GM12891 (cell line): ENCODE measurements at regions not wholly inside any gene's neighbourhood (a gene's known extent, or its start where the extent isn't known, plus 50 kb on each side); places are given as distances from the start of the nearest gene placed in this dataset.

Experiments
- DNase-seq: peaks from one replicate; pipeline ENCODE4 v3.0.0; 2011; ENCODE audit warnings: low spot score; ENCODE audit not compliant: insufficient read length
- FAIRE-seq: peaks from 2 replicates; lab custom pipeline; 2011; peaks lifted over from hg19 to GRCh38; lab: Jason Lieb, UNC
- PAX5 ChIP-seq: IDR thresholded peaks from 2 replicates; pipeline ENCODE4 v1.6.1; 2011; ENCODE audit warnings: low read length, moderate library complexity, mild to moderate bottlenecking; ENCODE audit not compliant: insufficient read depth, severe bottlenecking
- POLR2A ChIP-seq: IDR thresholded peaks from 2 replicates; pipeline ENCODE4 v1.6.1; 2011; ENCODE audit warnings: low read depth, low read length, control low read depth
- POLR2AphosphoS5 ChIP-seq: IDR thresholded peaks from 2 replicates; pipeline ENCODE4 v1.6.1; 2011; ENCODE audit warnings: low read depth, low read length, control low read depth
- POU2F2 ChIP-seq: IDR thresholded peaks from 2 replicates; pipeline ENCODE4 v1.6.1; 2011; ENCODE audit warnings: low read depth, mild to moderate bottlenecking, control low read depth, low read length, moderate library complexity
- SPI1 ChIP-seq: IDR thresholded peaks from 2 replicates; pipeline ENCODE4 v1.6.1; 2011; ENCODE audit warnings: low read depth, low read length, control low read depth
- TAF1 ChIP-seq: IDR thresholded peaks from 2 replicates; pipeline ENCODE4 v1.6.1; 2011; ENCODE audit warnings: low read depth, low read length, control low read depth

DNA sequence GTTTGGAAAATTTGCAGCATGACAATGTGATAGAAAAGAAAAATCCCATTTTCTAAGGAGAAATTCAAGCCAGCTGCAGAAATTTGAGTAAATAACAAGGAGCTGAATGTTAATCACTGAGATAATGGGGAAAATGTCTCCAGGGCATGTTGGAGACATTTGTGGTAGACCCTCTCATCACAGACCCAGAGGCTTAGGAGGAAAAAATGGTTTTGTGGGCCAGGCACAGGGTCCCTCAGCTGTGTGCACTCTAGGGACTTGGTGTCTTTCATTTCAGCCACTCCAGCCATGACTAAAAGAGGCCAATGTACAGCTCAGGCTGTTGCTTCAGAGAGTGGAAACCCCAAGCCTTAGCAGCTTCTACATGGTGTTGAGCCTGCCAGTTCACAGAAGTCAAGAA lies 111.4 kb upstream of the SYT10 start:
- DNase-seq: no peak
- no peak for FAIRE-seq
- TF ChIP-seq TAF1 (no peak), POLR2AphosphoS5 (no peak), POU2F2 (no peak), PAX5 (no peak), SPI1 (no peak), POLR2A (no peak)

DNA sequence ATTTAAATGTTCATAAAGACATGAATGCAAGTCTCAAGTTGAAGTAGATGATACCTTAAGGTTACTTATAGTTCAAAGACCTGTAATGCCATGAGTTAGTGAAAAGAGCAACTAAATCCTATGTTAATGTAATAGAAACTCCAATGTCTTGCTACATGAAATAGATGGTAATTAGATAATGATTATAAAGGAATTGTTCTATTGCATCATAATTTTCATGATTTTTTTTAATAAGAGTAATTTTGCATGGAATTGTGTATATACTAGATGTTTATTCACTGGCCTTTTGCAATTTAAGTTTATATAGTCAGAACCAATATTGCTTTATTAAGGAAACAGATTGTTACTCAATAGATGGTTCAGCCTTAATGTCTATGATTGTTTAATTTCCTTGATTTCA lies 115.5 kb upstream of the SYT10 start:
- FAIRE-seq (no peak), DNase-seq (no peak)
- TF ChIP-seq POU2F2 (no peak), SPI1 (no peak), TAF1 (no peak), POLR2A (no peak), PAX5 (no peak)

DNA sequence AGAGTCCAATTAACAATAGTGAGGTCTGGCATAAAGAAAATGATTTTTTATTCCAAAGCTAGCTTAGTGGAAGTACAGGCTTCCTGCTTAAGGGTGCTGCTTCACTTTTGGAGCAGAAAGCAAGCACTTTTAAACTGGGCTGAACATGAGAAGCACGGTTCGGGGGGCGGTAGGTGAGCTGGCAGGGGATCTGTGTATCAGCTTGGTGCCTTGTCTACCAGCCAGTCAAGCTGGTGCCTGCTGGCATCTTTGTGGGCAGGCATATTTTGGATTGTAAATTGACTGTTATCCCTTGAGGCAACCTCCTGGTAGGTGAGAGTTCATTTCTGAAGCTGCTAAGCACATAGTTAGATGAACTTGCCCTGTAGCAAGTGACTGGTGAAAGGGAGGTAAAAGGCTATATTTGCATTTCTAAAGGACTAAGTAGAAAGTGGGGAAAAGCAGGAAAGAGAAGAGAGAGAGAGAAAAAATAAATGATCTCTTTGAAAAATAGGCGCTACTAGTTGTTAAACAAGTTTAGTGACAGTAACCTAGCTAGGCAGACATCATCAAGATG lies 121.1 kb upstream of the SYT10 start:
- FAIRE-seq (no peak), DNase-seq (no peak)
- TF ChIP-seq PAX5: no peak
- TF ChIP-seq POU2F2: no peak
- no peak for TF ChIP-seq POLR2AphosphoS5
- TF ChIP-seq TAF1: no peak

- TF ChIP-seq POLR2A: no peak
- TF ChIP-seq POLR2AphosphoS5: no peak
- TF ChIP-seq SPI1: no peak
- TF ChIP-seq PAX5: no peak
- no peak for TF ChIP-seq POU2F2
- no peak for DNase-seq
- FAIRE-seq: no peak
Measured at GRCh38 chr12:33562401-33562800, 122.8 kb upstream of the SYT10 start.

DNA sequence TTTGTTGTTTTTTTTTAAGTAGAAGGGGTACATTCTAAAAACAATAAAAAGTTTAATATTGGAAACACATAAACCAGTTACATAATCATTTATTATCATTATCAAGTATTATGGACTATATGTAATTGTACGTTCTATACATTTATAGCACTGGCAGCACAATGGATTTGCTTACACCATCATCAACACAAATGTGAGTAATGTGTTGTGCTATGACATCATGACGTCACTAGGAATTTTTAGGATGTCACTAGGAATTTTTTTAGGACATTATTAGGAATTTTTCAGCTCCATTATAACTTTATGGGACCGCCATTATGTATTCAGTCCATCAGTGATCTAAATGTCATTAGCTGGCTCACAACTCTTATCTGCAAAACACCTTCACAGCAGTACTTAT lies 126.8 kb upstream of the SYT10 start:
- FAIRE-seq (no peak), DNase-seq (no peak)
- no peak for TF ChIP-seq POLR2AphosphoS5
- no peak for TF ChIP-seq PAX5
- TF ChIP-seq POLR2A: no peak
- no peak for TF ChIP-seq TAF1
- TF ChIP-seq POU2F2: no peak
- no peak for TF ChIP-seq SPI1

DNA sequence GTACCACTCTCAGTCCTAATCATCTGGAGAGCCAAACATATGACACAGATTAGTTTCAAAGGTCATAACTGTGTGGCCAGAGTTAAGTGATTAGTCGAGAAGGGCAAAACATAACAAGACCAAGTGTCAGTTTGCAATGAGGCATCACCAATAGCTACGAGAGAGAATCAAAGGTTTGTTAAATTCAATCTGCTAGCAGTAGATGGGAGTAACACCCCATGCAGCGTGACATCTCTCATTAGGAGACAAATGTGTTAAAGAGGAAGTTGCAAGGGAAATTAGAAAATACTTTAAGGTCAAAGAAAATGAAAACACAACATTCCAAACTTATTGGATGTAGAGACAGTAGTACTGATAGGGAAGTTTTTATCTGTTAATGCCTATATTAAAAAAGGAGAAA lies 135.7 kb upstream of the SYT10 start:
- no peak for TF ChIP-seq POLR2A
- no peak for FAIRE-seq
- DNase-seq: no peak

GRCh38 chr12:33581613-33582122 lies 142.0 kb upstream of the SYT10 start:
- FAIRE-seq: no peak
- no peak for TF ChIP-seq POU2F2
- TF ChIP-seq TAF1: no peak
- TF ChIP-seq PAX5: no peak
- no peak for TF ChIP-seq POLR2A
- no peak for TF ChIP-seq POLR2AphosphoS5
- TF ChIP-seq SPI1: no peak
- no peak for DNase-seq

GRCh38 chr12:33586576-33586975 lies 147.0 kb upstream of the SYT10 start:
- no peak for TF ChIP-seq TAF1
- no peak for TF ChIP-seq POU2F2
- no peak for TF ChIP-seq POLR2AphosphoS5
- TF ChIP-seq SPI1: no peak
- TF ChIP-seq PAX5: no peak
- TF ChIP-seq POLR2A: no peak
- FAIRE-seq (no peak), DNase-seq (no peak)

GRCh38 chr12:33587354-33587753 lies 147.7 kb upstream of the SYT10 start:
- TF ChIP-seq POLR2A: no peak
- TF ChIP-seq PAX5: no peak
- no peak for FAIRE-seq
- DNase-seq: no peak

DNA sequence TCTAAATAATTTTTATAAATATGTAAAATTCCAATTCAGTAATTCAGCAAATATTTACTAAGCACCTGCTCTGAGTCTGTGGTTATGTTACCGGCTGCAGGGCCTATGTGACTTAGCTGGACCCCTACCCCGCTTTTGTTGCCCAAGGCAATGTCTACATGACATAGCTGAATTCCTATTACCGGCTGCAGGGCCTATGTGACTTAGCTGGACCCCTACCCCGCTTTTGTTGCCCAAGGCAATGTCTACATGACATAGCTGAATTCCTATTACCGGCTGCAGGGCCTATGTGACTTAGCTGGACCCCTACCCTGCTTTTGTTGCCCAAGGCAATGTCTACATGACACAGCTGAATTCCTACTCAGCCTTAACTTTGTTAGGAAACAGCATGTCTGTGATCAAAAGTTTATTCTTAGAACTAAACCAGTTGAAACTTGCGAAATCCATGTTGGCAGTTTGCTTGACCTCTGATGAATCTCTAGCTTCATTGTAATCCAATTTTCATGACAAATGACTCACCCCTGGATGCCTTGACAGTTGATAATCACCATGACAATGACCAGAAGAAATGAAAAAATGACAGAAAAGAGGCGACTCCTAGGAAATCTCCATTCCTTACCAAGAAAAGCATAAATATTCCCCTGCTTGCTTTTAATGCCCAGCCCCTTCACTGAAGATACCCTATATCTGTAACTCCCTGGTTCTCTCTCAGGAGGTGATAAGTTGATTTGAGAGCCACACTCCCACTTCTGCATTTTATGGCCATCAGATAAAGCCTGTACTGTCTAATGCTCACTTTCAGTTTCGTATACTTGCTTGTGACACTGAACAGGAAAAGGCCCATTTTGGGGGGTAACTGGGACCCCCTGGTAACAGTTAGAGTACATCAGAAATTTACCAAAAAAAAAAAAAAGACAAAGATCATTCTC lies 148.4 kb upstream of the SYT10 start:
- FAIRE-seq: peak; percentile 73
- DNase-seq: no peak
- TF ChIP-seq PAX5 (no peak), POLR2AphosphoS5 (no peak), POU2F2 (no peak), TAF1 (no peak), SPI1 (peak; percentile 97)
